K562 (cell line): ENCODE measurements at regions not wholly inside any gene's neighbourhood (a gene's known extent, or its start where the extent isn't known, plus 50 kb on each side); places are given as distances from the start of the nearest gene placed in this dataset.
A peak's percentile ranks its signal among the peaks of the same experiment; 100 is the strongest.

ENCODE experiments used
- ATAC-seq: fragments of 200-7000 bp; cut with Tn5 transposase; 3 replicates; pipeline ENCODE4 v1.9.1; 2020; ENCODE audit warnings: moderate library complexity
- BruUV-seq: library from RNA; stranded (reverse); fragments of 400-500 nt; replicated peaks from 2 replicates; lab custom pipeline; 2021; lab: Mats Ljungman, UMichigan
- CTCF ChIA-PET: fragments of 300-600 bp; formaldehyde crosslinking; extraction: SDS; loops from one replicate; lab custom pipeline; 2021; ENCODE audit warnings: low intra/inter-chr PET ratio; lab: Yijun Ruan, JAX
- POLR2A ChIA-PET: fragments of 300-600, 350-650 bp; sonication (Branson Sonifier 250); formaldehyde crosslinking; extraction: SDS; loops from one replicate; lab custom pipeline; 2021; ENCODE audit warnings: antibody characterized with exemption, inconsistent platforms; lab: Yijun Ruan, JAX
- DNase-seq, 4 experiments: peaks; one replicate each; pipeline versions ENCODE4 v3.0.0 to v3.0.0-alpha.2; 2011 to 2018; ENCODE audit warnings: low spot score in 3 of 4, mixed read lengths in 3 of 4; ENCODE audit errors: extremely low read depth in 1 of 4
- FAIRE-seq: peaks from 2 replicates; lab custom pipeline; 2011; peaks lifted over from hg19 to GRCh38; lab: Jason Lieb, UNC
- H2AFZ ChIP-seq: 2 replicates; pipeline ENCODE4 v1.6.0; 2011; ENCODE audit warnings: low read depth, low read length, control low read depth, inconsistent platforms
- H3K27ac ChIP-seq: fragments of 200-600 bp; 3 replicates; pipeline ENCODE4 v1.8.0; 2011; ENCODE audit warnings: low read depth, mild to moderate bottlenecking, control low read depth, inconsistent platforms, low read length, moderate library complexity, mixed read lengths; ENCODE audit errors: extremely low read depth
- H3K27me3 ChIP-seq, 2 experiments: fragments of 300-600 bp in 1 of 2; 2 replicates in 1 of 2; 3 replicates in 1 of 2; pipeline versions ENCODE4 v1.6.0 to v1.8.0; 2011; ENCODE audit warnings: inconsistent platforms in 2 of 2, low read length in 2 of 2, mild to moderate bottlenecking in 1 of 2, mixed read lengths in 1 of 2, moderate library complexity in 1 of 2; ENCODE audit not compliant: control insufficient read depth in 2 of 2, insufficient read depth in 2 of 2
- H3K36me3 ChIP-seq: fragments of 300-600 bp; 3 replicates; pipeline ENCODE4 v1.8.0; 2011; ENCODE audit warnings: mild to moderate bottlenecking, low read length, inconsistent platforms; ENCODE audit not compliant: control insufficient read depth, insufficient read depth
- H3K4me1 ChIP-seq, 2 experiments: fragments of 200-600 bp in 1 of 2; replicated peaks in 1 of 2; 2 replicates in 1 of 2; 3 replicates in 1 of 2; pipeline versions ENCODE4 v1.5.1 to v1.8.0; 2011; ENCODE audit warnings: inconsistent platforms in 2 of 2, low read length in 2 of 2, mild to moderate bottlenecking in 1 of 2, mixed read lengths in 1 of 2, moderate library complexity in 1 of 2; ENCODE audit not compliant: control insufficient read depth in 2 of 2, insufficient read depth in 2 of 2
- H3K4me2 ChIP-seq: 2 replicates; pipeline ENCODE4 v1.6.1; 2011; ENCODE audit warnings: low read length, control low read depth, inconsistent platforms, mixed read lengths; ENCODE audit not compliant: insufficient read depth
- H3K4me3 ChIP-seq: fragments of 200-600 bp; sonication (generic), shearing (Covaris generic); 2 replicates; pipeline ENCODE4 v1.5.1; 2016; ENCODE audit warnings: control low read depth, inconsistent platforms
- H3K79me2 ChIP-seq: fragments of 200-600 bp; 3 replicates; pipeline ENCODE4 v1.8.0; 2011; ENCODE audit warnings: low read length, inconsistent platforms; ENCODE audit not compliant: control insufficient read depth, insufficient read depth
- H3K9ac ChIP-seq, 2 experiments: 2 replicates each; pipeline versions ENCODE4 v1.6.0 to v1.6.1; 2011; ENCODE audit warnings: low read depth in 2 of 2, low read length in 2 of 2, control low read depth in 1 of 2, inconsistent platforms in 1 of 2, mild to moderate bottlenecking in 1 of 2, mixed read lengths in 1 of 2; ENCODE audit not compliant: insufficient read depth in 1 of 2
- H3K9me1 ChIP-seq: one replicate; pipeline ENCODE4 v1.6.0; 2011; ENCODE audit warnings: inconsistent platforms, mild to moderate bottlenecking, low read length, moderate library complexity; ENCODE audit not compliant: control insufficient read depth, insufficient read depth
- H3K9me3 ChIP-seq: replicated peaks from 2 replicates; pipeline ENCODE4 v1.5.1; 2011; ENCODE audit warnings: low read depth, low read length, inconsistent platforms; ENCODE audit not compliant: control insufficient read depth, insufficient read depth
- H4K20me1 ChIP-seq: replicated peaks from 2 replicates; pipeline ENCODE4 v1.6.1; 2011; ENCODE audit warnings: low read length, inconsistent platforms, mixed read lengths; ENCODE audit not compliant: control insufficient read depth, insufficient read depth
- CBX2 ChIP-seq: fragments of 200-600 bp; sonication (generic); IDR thresholded peaks from one replicate; pipeline ENCODE4 v1.6.1; 2012; ENCODE audit warnings: mild to moderate bottlenecking, low read length, inconsistent platforms; ENCODE audit not compliant: insufficient read depth, poor library complexity, severe bottlenecking
- MTA1 ChIP-seq: fragments of 450-650 bp; IDR thresholded peaks from 2 replicates; pipeline ENCODE4 v1.6.1; 2017; ENCODE audit warnings: borderline replicate concordance
- MXD1 ChIP-seq: fragments of 250-450 bp; sonication (Bioruptor Pico); IDR thresholded peaks from 2 replicates; pipeline ENCODE4 v1.8.0; 2021; ENCODE audit warnings: borderline replicate concordance, mild to moderate bottlenecking, moderate library complexity; ENCODE audit not compliant: poor library complexity, severe bottlenecking
- RAD21 ChIP-seq, 2 experiments: fragments of 250-450 bp in 1 of 2; fragments of 450-650 bp in 1 of 2; sonication (Bioruptor Pico) in 1 of 2; formaldehyde crosslinking in 1 of 2; IDR thresholded peaks in 1 of 2; conservative IDR thresholded peaks in 1 of 2; 2 replicates each; pipeline versions ENCODE4 v1.4.0 to v1.8.0; 2020 to 2022; ENCODE audit warnings: mild to moderate bottlenecking in 2 of 2, moderate library complexity in 1 of 2
- SMARCE1 ChIP-seq: fragments of 450-650 bp; IDR thresholded peaks from 2 replicates; pipeline ENCODE4 v1.7.1; 2016; ENCODE audit warnings: mild to moderate bottlenecking
- WGBS: fragments of 100-300 bp; shearing (Covaris generic); methylation state at CpG from one replicate; pipeline ENCODE4 v1.1.6; 2016; ENCODE audit warnings: low coverage, mixed read lengths; ENCODE audit not compliant: insufficient coverage; ENCODE audit errors: missing lambda C conversion rate; 5-methylcytosine and 5-hydroxymethylcytosine counted together
- in situ Hi-C: fragments of 300-500 bp; cut with MboI; formaldehyde crosslinking; loops from 4 replicates; pipeline ENCODE4 v1.15.0; 2018; ENCODE audit warnings: inconsistent platforms, mixed read lengths
- intact Hi-C: fragments of 100-400 bp; cut with micrococcal nuclease; formaldehyde crosslinking; loops from 2 replicates; pipeline ENCODE4 v1.14.2; 2022
- TF ChIP-seq, protein P1 (sequence below), 3 experiments: IDR thresholded peaks in 2 of 3; conservative IDR thresholded peaks in 1 of 3; 2 replicates each; pipeline ENCODE4 v1.5.1; 2011 to 2012; ENCODE audit warnings: low read length in 3 of 3, mild to moderate bottlenecking in 3 of 3, control low read depth in 2 of 3, improper control_type of control experiment in 1 of 3, inconsistent platforms in 1 of 3, low read depth in 1 of 3, mixed read lengths in 1 of 3, moderate library complexity in 1 of 3; ENCODE audit not compliant: insufficient read depth in 2 of 3

- FAIRE-seq (no peak), ATAC-seq (no peak), DNase-seq (peak in 1 of 4 experiments; percentile 4)
- Histone ChIP-seq H3K9me3 (no peaks in the 10 kb centered on the region; the same call in 1 of the 2 replicates), H3K4me2 (no peak overlapping the region), H3K27me3 (no peaks in the 10 kb centered on the region), H3K79me2 (no peaks in the 10 kb centered on the region), H4K20me1 (no peaks in the 10 kb centered on the region), H3K27ac (no peak overlapping the region), H3K36me3 (no peaks in the 10 kb centered on the region), H3K9me1 (no peaks in the 10 kb centered on the region), H3K4me1 (no peaks in the 10 kb centered on the region)
- BruUV-seq: no TSS peak
- 0% methylated on average over 3 of the region's 3 CpGs for WGBS
- CTCF ChIA-PET: interaction anchor here (1.1 kb wide), 1 partner anchor 530 kb away, joined by 5 read pairs; no protein-coding TSS in a partner anchor
- intact Hi-C loops (no loop called here), in situ Hi-C loops (no loop called here)
- POLR2A ChIA-PET: no interaction called here
- peak; percentile 33 to 46; a peak in 3 of 4 replicates for TF ChIP-seq RAD21 (CRISPR knock-in tag; conservative IDR thresholded peaks at IDR 0.05 in 1 of 2, IDR thresholded peaks at IDR 0.05 in 1 of 2)
- no peak for TF ChIP-seq MTA1
- no peak for TF ChIP-seq MXD1
- TF ChIP-seq, protein P1, sequence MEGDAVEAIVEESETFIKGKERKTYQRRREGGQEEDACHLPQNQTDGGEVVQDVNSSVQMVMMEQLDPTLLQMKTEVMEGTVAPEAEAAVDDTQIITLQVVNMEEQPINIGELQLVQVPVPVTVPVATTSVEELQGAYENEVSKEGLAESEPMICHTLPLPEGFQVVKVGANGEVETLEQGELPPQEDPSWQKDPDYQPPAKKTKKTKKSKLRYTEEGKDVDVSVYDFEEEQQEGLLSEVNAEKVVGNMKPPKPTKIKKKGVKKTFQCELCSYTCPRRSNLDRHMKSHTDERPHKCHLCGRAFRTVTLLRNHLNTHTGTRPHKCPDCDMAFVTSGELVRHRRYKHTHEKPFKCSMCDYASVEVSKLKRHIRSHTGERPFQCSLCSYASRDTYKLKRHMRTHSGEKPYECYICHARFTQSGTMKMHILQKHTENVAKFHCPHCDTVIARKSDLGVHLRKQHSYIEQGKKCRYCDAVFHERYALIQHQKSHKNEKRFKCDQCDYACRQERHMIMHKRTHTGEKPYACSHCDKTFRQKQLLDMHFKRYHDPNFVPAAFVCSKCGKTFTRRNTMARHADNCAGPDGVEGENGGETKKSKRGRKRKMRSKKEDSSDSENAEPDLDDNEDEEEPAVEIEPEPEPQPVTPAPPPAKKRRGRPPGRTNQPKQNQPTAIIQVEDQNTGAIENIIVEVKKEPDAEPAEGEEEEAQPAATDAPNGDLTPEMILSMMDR (IDR thresholded peaks at IDR 0.05 in 2 of 3, conservative IDR thresholded peaks at IDR 0.05 in 1 of 3; ENCODE audit: insufficient read depth in 2 of 3, low read depth in 1 of 3, low read length in 3 of 3): peak in 1 of 3 experiments; percentile 21; a peak in 1 of 6 replicates
- no peak for TF ChIP-seq SMARCE1
- TF ChIP-seq CBX2: no peak
- TF ChIP-seq, all 486 proteins: peak for 2
- no peak overlapping the region for H3K9ac ChIP-seq
- H2AFZ ChIP-seq: no peak overlapping the region
- H3K4me3 ChIP-seq: no peak overlapping the region
Observed at GRCh38 chr6:126657561-126658175, 317.8 kb downstream of the CENPW start.
